ENCODE measurements at regions not wholly inside any gene's neighbourhood (a gene's known extent, or its start where the extent isn't known, plus 50 kb on each side); places are given as distances from the start of the nearest gene placed in this dataset.

- no peak overlapping the region for H3K27ac ChIP-seq (ENCODE audit: low read depth in 1 of 2, low read length in 1 of 2)
- no peak for TF ChIP-seq CTCF (IDR thresholded peaks at IDR 0.05; ENCODE audit: control extremely low read depth, extremely low read depth)
- 66 to 98% methylated on average over 2 of the region's 2 CpGs for WGBS, 2 donors
- no peaks in the 10 kb centered on the region for H3K27me3 ChIP-seq (ENCODE audit: control insufficient read depth in 3 of 3, insufficient read depth in 3 of 3, low read length in 2 of 3)
- H3K36me3 ChIP-seq (ENCODE audit: control insufficient read depth in 4 of 4, insufficient read depth in 4 of 4, low read length in 4 of 4): no peaks in the 10 kb centered on the region
- H3K9ac ChIP-seq (ENCODE audit: insufficient read depth in 1 of 2, low read length in 2 of 2): no peak overlapping the region
- no peaks in the 10 kb centered on the region for H3K9me3 ChIP-seq (ENCODE audit: control insufficient read depth in 4 of 4, insufficient read depth in 3 of 4, low read length in 3 of 4)
- no peak for DNase-seq
- peaks cover 0 to 2% (median 0%) of the 10 kb centered on the region in 5 donors for H3K4me1 ChIP-seq (ENCODE audit: control insufficient read depth in 5 of 5, insufficient read depth in 5 of 5, low read length in 5 of 5)
- no peak overlapping the region for H3K4me3 ChIP-seq
- ATAC-seq (ENCODE audit: insufficient read depth, low FRiP score): no peak
These were observed 131.7 kb upstream of the CPNE8 start for GRCh38 chr12:39037115-39037514.

- Histone ChIP-seq H3K9ac (ENCODE audit: insufficient read depth in 1 of 2, low read length in 2 of 2) (no peak overlapping the region), H3K9me3 (ENCODE audit: control insufficient read depth in 4 of 4, insufficient read depth in 3 of 4, low read length in 3 of 4) (no peaks in the 10 kb centered on the region), H3K4me1 (ENCODE audit: control insufficient read depth in 5 of 5, insufficient read depth in 5 of 5, low read length in 5 of 5) (peaks cover 0 to 2% (median 0%) of the 10 kb centered on the region in 5 donors), H3K4me3 (no peak overlapping the region), H3K36me3 (ENCODE audit: control insufficient read depth in 4 of 4, insufficient read depth in 4 of 4, low read length in 4 of 4) (no peaks in the 10 kb centered on the region), H3K27me3 (ENCODE audit: control insufficient read depth in 3 of 3, insufficient read depth in 3 of 3, low read length in 2 of 3) (no peaks in the 10 kb centered on the region), H3K27ac (ENCODE audit: low read depth in 1 of 2, low read length in 1 of 2) (no peak overlapping the region)
- WGBS, 2 donors: 80 to 85% methylated on average over 1 of the region's 1 CpG
- DNase-seq (no peak), ATAC-seq (ENCODE audit: insufficient read depth, low FRiP score) (no peak)
- no peak for TF ChIP-seq CTCF (IDR thresholded peaks at IDR 0.05; ENCODE audit: control extremely low read depth, extremely low read depth)
These were observed 130.7 kb upstream of the CPNE8 start for GRCh38 chr12:39036105-39036504.

GRCh38 chr12:39033782-39034181, 128.4 kb upstream of the CPNE8 start:
- WGBS, 2 donors: 84 to 94% methylated on average over 4 of the region's 4 CpGs
- DNase-seq (no peak), ATAC-seq (ENCODE audit: insufficient read depth, low FRiP score) (no peak)
- Histone ChIP-seq H3K4me3 (no peak overlapping the region), H3K4me1 (ENCODE audit: control insufficient read depth in 5 of 5, insufficient read depth in 5 of 5, low read length in 5 of 5) (no peaks in the 10 kb centered on the region), H3K27ac (ENCODE audit: low read depth in 1 of 2, low read length in 1 of 2) (no peak overlapping the region), H3K9ac (ENCODE audit: insufficient read depth in 1 of 2, low read length in 2 of 2) (no peak overlapping the region), H3K27me3 (ENCODE audit: control insufficient read depth in 3 of 3, insufficient read depth in 3 of 3, low read length in 2 of 3) (no peaks in the 10 kb centered on the region), H3K36me3 (ENCODE audit: control insufficient read depth in 4 of 4, insufficient read depth in 4 of 4, low read length in 4 of 4) (no peaks in the 10 kb centered on the region), H3K9me3 (ENCODE audit: control insufficient read depth in 4 of 4, insufficient read depth in 3 of 4, low read length in 3 of 4) (no peaks in the 10 kb centered on the region)
- TF ChIP-seq CTCF (IDR thresholded peaks at IDR 0.05; ENCODE audit: control extremely low read depth, extremely low read depth): no peak

GRCh38 chr12:39032448-39032847, 127.1 kb upstream of the CPNE8 start:
- WGBS, 2 donors: 81 to 86% methylated on average over 2 of the region's 2 CpGs
- H3K9me3 ChIP-seq (ENCODE audit: control insufficient read depth in 4 of 4, insufficient read depth in 3 of 4, low read length in 3 of 4): no peaks in the 10 kb centered on the region

More at GRCh38 chr12:39032448-39032847, 127.1 kb upstream of the CPNE8 start:
- Histone ChIP-seq H3K27me3 (ENCODE audit: control insufficient read depth in 3 of 3, insufficient read depth in 3 of 3, low read length in 2 of 3) (no peaks in the 10 kb centered on the region), H3K4me3 (no peak overlapping the region), H3K4me1 (ENCODE audit: control insufficient read depth in 5 of 5, insufficient read depth in 5 of 5, low read length in 5 of 5) (no peaks in the 10 kb centered on the region), H3K27ac (ENCODE audit: low read depth in 1 of 2, low read length in 1 of 2) (no peak overlapping the region), H3K36me3 (ENCODE audit: control insufficient read depth in 4 of 4, insufficient read depth in 4 of 4, low read length in 4 of 4) (no peaks in the 10 kb centered on the region), H3K9ac (ENCODE audit: insufficient read depth in 1 of 2, low read length in 2 of 2) (no peak overlapping the region)
- no peak for TF ChIP-seq CTCF (IDR thresholded peaks at IDR 0.05; ENCODE audit: control extremely low read depth, extremely low read depth)
- DNase-seq (no peak), ATAC-seq (ENCODE audit: insufficient read depth, low FRiP score) (no peak)
